GM18517 (cell line): ENCODE measurements at regions not wholly inside any gene's neighbourhood (a gene's known extent, or its start where the extent isn't known, plus 50 kb on each side); places are given as distances from the start of the nearest gene placed in this dataset.
"Not testable (repeated sequence)": the region's sequence is repeated elsewhere in the genome, so short reads cannot be mapped to it uniquely, and the experiment has no call there.

Source experiments
- ATAC-seq: cut with Tn5 transposase; IDR thresholded peaks from one replicate; pipeline ENCODE4 v1.9.1; 2021; ENCODE audit warnings: mild to moderate bottlenecking, moderate library complexity; ENCODE audit not compliant: unreplicated experiment

- no peak for ATAC-seq
Measured at GRCh38 chr13:87295636-87296035, 375.5 kb upstream of the SLITRK5 start.

GRCh38 chr13:87302034-87302433 is 369.1 kb upstream of the SLITRK5 start:
- no peak for ATAC-seq

GRCh38 chr13:87302931-87303330 is 368.2 kb upstream of the SLITRK5 start:
- ATAC-seq, result no peak

- ATAC-seq, result no peak
Measured at GRCh38 chr13:87311165-87311564, 360.0 kb upstream of the SLITRK5 start.

GRCh38 chr13:87314822-87315221 is 356.3 kb upstream of the SLITRK5 start:
- ATAC-seq, result no peak

GRCh38 chr13:87322386-87322785 is 348.8 kb upstream of the SLITRK5 start:
- no peak for ATAC-seq

- ATAC-seq, result no peak
Measured at GRCh38 chr13:87324558-87324957, 346.6 kb upstream of the SLITRK5 start.

- no peak for ATAC-seq
Measured at GRCh38 chr13:87331178-87331577, 340.0 kb upstream of the SLITRK5 start.

- ATAC-seq, result no peak
Measured at GRCh38 chr13:87333599-87333998, 337.6 kb upstream of the SLITRK5 start.

GRCh38 chr13:87334176-87334575 is 337.0 kb upstream of the SLITRK5 start:
- no peak for ATAC-seq

- not testable (repeated sequence) for ATAC-seq
Measured at GRCh38 chr13:87336346-87336889, 334.8 kb upstream of the SLITRK5 start.

- ATAC-seq, result no peak
Measured at GRCh38 chr13:87344176-87344575, 327.0 kb upstream of the SLITRK5 start.

GRCh38 chr13:87355451-87355850 is 315.7 kb upstream of the SLITRK5 start:
- ATAC-seq, result no peak

- ATAC-seq, result no peak
Measured at GRCh38 chr13:87356314-87356713, 314.9 kb upstream of the SLITRK5 start.

- ATAC-seq, result no peak
Measured at GRCh38 chr13:87358319-87358718, 312.9 kb upstream of the SLITRK5 start.

- ATAC-seq, result no peak
Measured at GRCh38 chr13:87361216-87361615, 310.0 kb upstream of the SLITRK5 start.

- no peak for ATAC-seq
Measured at GRCh38 chr13:87368639-87369038, 302.5 kb upstream of the SLITRK5 start.

- no peak for ATAC-seq
Measured at GRCh38 chr13:87376081-87376480, 295.1 kb upstream of the SLITRK5 start.

GRCh38 chr13:87384099-87384498 is 287.1 kb upstream of the SLITRK5 start:
- ATAC-seq, result no peak

GRCh38 chr13:87393358-87393757 is 277.8 kb upstream of the SLITRK5 start:
- ATAC-seq, result no peak

GRCh38 chr13:87398047-87398446 is 273.1 kb upstream of the SLITRK5 start:
- ATAC-seq, result no peak

- no peak for ATAC-seq
Measured at GRCh38 chr13:87403748-87404432, 267.3 kb upstream of the SLITRK5 start.

- ATAC-seq, result no peak
Measured at GRCh38 chr13:87426742-87427141, 244.4 kb upstream of the SLITRK5 start.
